ENCODE measurements at regions not wholly inside any gene's neighbourhood (a gene's known extent, or its start where the extent isn't known, plus 50 kb on each side); places are given as distances from the start of the nearest gene placed in this dataset.

- DNase-seq = no peak
These were observed 52.9 kb upstream of the IRX1 start for GRCh38 chr5:3542769-3543168.

GRCh38 chr5:3542158-3542557 is 53.5 kb upstream of the IRX1 start:
- DNase-seq = no peak

- no peak for DNase-seq
These were observed 56.7 kb upstream of the IRX1 start for GRCh38 chr5:3538886-3539285.

GRCh38 chr5:3537942-3538341 is 57.7 kb upstream of the IRX1 start:
- DNase-seq = no peak

GRCh38 chr5:3535414-3536211 is 60.0 kb upstream of the IRX1 start:
- DNase-seq = no peak

GRCh38 chr5:3534997-3535396 is 60.6 kb upstream of the IRX1 start:
- no peak for DNase-seq

GRCh38 chr5:3531320-3531986 is 64.2 kb upstream of the IRX1 start:
- no peak for DNase-seq

- DNase-seq = no peak
These were observed 65.4 kb upstream of the IRX1 start for GRCh38 chr5:3530251-3530650.

- no peak for DNase-seq
These were observed 69.0 kb upstream of the IRX1 start for GRCh38 chr5:3526551-3527185.

GRCh38 chr5:3522491-3522890 is 73.1 kb upstream of the IRX1 start:
- no peak for DNase-seq

- no peak for DNase-seq
These were observed 77.1 kb upstream of the IRX1 start for GRCh38 chr5:3518576-3518975.

- DNase-seq = no peak
These were observed 77.6 kb upstream of the IRX1 start for GRCh38 chr5:3518051-3518450.

GRCh38 chr5:3517348-3517747 is 78.3 kb upstream of the IRX1 start:
- DNase-seq = no peak

- DNase-seq = no peak
These were observed 83.1 kb upstream of the IRX1 start for GRCh38 chr5:3512361-3513095.

GRCh38 chr5:3511934-3512333 is 83.7 kb upstream of the IRX1 start:
- no peak for DNase-seq

GRCh38 chr5:3511519-3511918 is 84.1 kb upstream of the IRX1 start:
- DNase-seq = no peak

- DNase-seq = no peak
These were observed 84.8 kb upstream of the IRX1 start for GRCh38 chr5:3510642-3511417.

- peak in 1 of 2 experiments; percentile 0 for DNase-seq
These were observed 86.3 kb upstream of the IRX1 start for GRCh38 chr5:3509290-3509689.

GRCh38 chr5:3508395-3508794 is 87.2 kb upstream of the IRX1 start:
- no peak for DNase-seq

GRCh38 chr5:3490957-3491507 is 104.6 kb upstream of the IRX1 start:
- DNase-seq = no peak

- DNase-seq = no peak
These were observed 106.3 kb upstream of the IRX1 start for GRCh38 chr5:3489239-3489843.

- DNase-seq = no peak
These were observed 110.8 kb upstream of the IRX1 start for GRCh38 chr5:3484836-3485235.
